HUES6 (cell line): ENCODE measurements at regions not wholly inside any gene's neighbourhood (a gene's known extent, or its start where the extent isn't known, plus 50 kb on each side); places are given as distances from the start of the nearest gene placed in this dataset.
A peak's percentile ranks its signal among the peaks of the same experiment; 100 is the strongest.
"Not testable (repeated sequence)": the region's sequence is repeated elsewhere in the genome, so short reads cannot be mapped to it uniquely, and the experiment has no call there.

Experiments
- H3K27ac ChIP-seq: 2 replicates; pipeline ENCODE4 v1.7.0; 2013; ENCODE audit warnings: low read depth, mild to moderate bottlenecking, low read length, inconsistent platforms
- H3K27me3 ChIP-seq: 2 replicates; pipeline ENCODE4 v1.6.1; 2013; ENCODE audit warnings: low read length; ENCODE audit not compliant: control insufficient read depth, insufficient read depth
- H3K36me3 ChIP-seq: 2 replicates; pipeline ENCODE4 v1.6.1; 2013; ENCODE audit warnings: low read length; ENCODE audit not compliant: control insufficient read depth, insufficient read depth
- H3K4me1 ChIP-seq: 2 replicates; pipeline ENCODE4 v1.6.1; 2013; ENCODE audit warnings: low read length; ENCODE audit not compliant: control insufficient read depth, insufficient read depth
- H3K4me3 ChIP-seq: 2 replicates; pipeline ENCODE4 v1.5.1; 2013; ENCODE audit warnings: low read depth, low read length
- H3K9ac ChIP-seq: one replicate; pipeline ENCODE4 v1.6.1; 2013; ENCODE audit warnings: mild to moderate bottlenecking, low read length
- H3K9me3 ChIP-seq: 2 replicates; pipeline ENCODE4 v1.6.1; 2013; ENCODE audit warnings: low read depth, low read length; ENCODE audit not compliant: control insufficient read depth, insufficient read depth

GRCh38 chr13:69615055-69615454, 492.6 kb upstream of the ATXN8OS start:
- H3K36me3 ChIP-seq, H3K9ac ChIP-seq, H3K27ac ChIP-seq, H3K4me3 ChIP-seq, H3K27me3 ChIP-seq, H3K4me1 ChIP-seq: not testable (repeated sequence)
- peaks cover 17% of the 10 kb centered on the region; the same call in 1 of the 2 replicates for H3K9me3 ChIP-seq

- H3K27me3 ChIP-seq, result no peaks in the 10 kb centered on the region
- H3K36me3 ChIP-seq, result no peaks in the 10 kb centered on the region
- H3K4me3 ChIP-seq, result no peak overlapping the region
- H3K4me1 ChIP-seq, result no peaks in the 10 kb centered on the region
- no peak overlapping the region for H3K9ac ChIP-seq
- H3K9me3 ChIP-seq, result no peaks in the 10 kb centered on the region
- no peak overlapping the region for H3K27ac ChIP-seq
These were observed 502.9 kb upstream of the ATXN8OS start for GRCh38 chr13:69604698-69605097.

GRCh38 chr13:69603144-69603853, 504.3 kb upstream of the ATXN8OS start:
- H3K4me3 ChIP-seq, result no peak overlapping the region
- H3K4me1 ChIP-seq, result no peaks in the 10 kb centered on the region
- H3K9me3 ChIP-seq, result no peaks in the 10 kb centered on the region
- no peaks in the 10 kb centered on the region for H3K36me3 ChIP-seq
- H3K9ac ChIP-seq, result no peak overlapping the region
- no peak overlapping the region for H3K27ac ChIP-seq
- H3K27me3 ChIP-seq, result no peaks in the 10 kb centered on the region

- Histone ChIP-seq H3K4me3 (no peak overlapping the region), H3K9me3 (no peaks in the 10 kb centered on the region), H3K36me3 (no peaks in the 10 kb centered on the region), H3K9ac (no peak overlapping the region), H3K27me3 (no peaks in the 10 kb centered on the region), H3K4me1 (no peaks in the 10 kb centered on the region), H3K27ac (no peak overlapping the region)
These were observed 506.0 kb upstream of the ATXN8OS start for GRCh38 chr13:69601661-69602060.

GRCh38 chr13:69600811-69601210, 506.8 kb upstream of the ATXN8OS start:
- no peak overlapping the region for H3K4me3 ChIP-seq
- no peaks in the 10 kb centered on the region for H3K27me3 ChIP-seq
- H3K36me3 ChIP-seq, result no peaks in the 10 kb centered on the region
- no peak overlapping the region for H3K27ac ChIP-seq
- H3K4me1 ChIP-seq, result no peaks in the 10 kb centered on the region
- no peak overlapping the region for H3K9ac ChIP-seq
- no peaks in the 10 kb centered on the region for H3K9me3 ChIP-seq

GRCh38 chr13:69597088-69597487, 510.5 kb upstream of the ATXN8OS start:
- Histone ChIP-seq H3K36me3 (no peaks in the 10 kb centered on the region), H3K9ac (no peak overlapping the region), H3K4me3 (no peak overlapping the region), H3K4me1 (no peaks in the 10 kb centered on the region), H3K27me3 (no peaks in the 10 kb centered on the region), H3K27ac (no peak overlapping the region), H3K9me3 (no peaks in the 10 kb centered on the region)

- no peaks in the 10 kb centered on the region for H3K4me1 ChIP-seq
- no peaks in the 10 kb centered on the region for H3K27me3 ChIP-seq
- no peak overlapping the region for H3K9ac ChIP-seq
- no peaks in the 10 kb centered on the region for H3K9me3 ChIP-seq
- no peak overlapping the region for H3K27ac ChIP-seq
- H3K36me3 ChIP-seq, result no peaks in the 10 kb centered on the region
- H3K4me3 ChIP-seq, result no peak overlapping the region
These were observed 512.4 kb upstream of the ATXN8OS start for GRCh38 chr13:69595181-69595580.

GRCh38 chr13:69591437-69591836, 516.2 kb upstream of the ATXN8OS start:
- Histone ChIP-seq H3K4me1 (no peaks in the 10 kb centered on the region), H3K27me3 (no peaks in the 10 kb centered on the region), H3K9ac (no peak overlapping the region), H3K4me3 (no peak overlapping the region), H3K9me3 (no peaks in the 10 kb centered on the region), H3K36me3 (no peaks in the 10 kb centered on the region), H3K27ac (no peak overlapping the region)

GRCh38 chr13:69589531-69590235, 517.9 kb upstream of the ATXN8OS start:
- Histone ChIP-seq H3K36me3 (no peaks in the 10 kb centered on the region), H3K27ac (no peak overlapping the region), H3K27me3 (no peaks in the 10 kb centered on the region), H3K4me1 (no peaks in the 10 kb centered on the region), H3K9me3 (no peaks in the 10 kb centered on the region), H3K9ac (no peak overlapping the region), H3K4me3 (no peak overlapping the region)

- H3K27me3 ChIP-seq, result no peaks in the 10 kb centered on the region
- no peak overlapping the region for H3K27ac ChIP-seq
- no peaks in the 10 kb centered on the region for H3K4me1 ChIP-seq
- no peak overlapping the region for H3K4me3 ChIP-seq
- no peaks in the 10 kb centered on the region for H3K9me3 ChIP-seq
- H3K36me3 ChIP-seq, result no peaks in the 10 kb centered on the region
- no peak overlapping the region for H3K9ac ChIP-seq
These were observed 522.0 kb upstream of the ATXN8OS start for GRCh38 chr13:69585656-69586055.

GRCh38 chr13:69580255-69580654, 527.4 kb upstream of the ATXN8OS start:
- Histone ChIP-seq H3K4me1 (peaks cover 7% of the 10 kb centered on the region; the same call in 1 of the 2 replicates), H3K27ac (peak overlapping the region; percentile 55; the same call in 1 of the 2 replicates), H3K27me3 (no peaks in the 10 kb centered on the region), H3K9me3 (0 out of 2 replicates have a peak, but pooled peaks cover 2% of the 10 kb centered on the region), H3K9ac (no peak overlapping the region), H3K4me3 (no peak overlapping the region), H3K36me3 (no peaks in the 10 kb centered on the region)
